HTR-8/SVneo (cell line): ENCODE measurements at regions not wholly inside any gene's neighbourhood (a gene's known extent, or its start where the extent isn't known, plus 50 kb on each side); places are given as distances from the start of the nearest gene placed in this dataset.

ENCODE experiments used
- DNase-seq: peaks from one replicate; pipeline ENCODE4 v3.0.0; 2011; ENCODE audit warnings: low spot score, mixed read lengths; ENCODE audit not compliant: insufficient read length
- FAIRE-seq: peaks from 2 replicates; lab custom pipeline; 2011; peaks lifted over from hg19 to GRCh38; lab: Jason Lieb, UNC

- no peak for DNase-seq
- no peak for FAIRE-seq
These were observed 225.3 kb downstream of the MC4R start for GRCh38 chr18:60147323-60147722.

GRCh38 chr18:60146220-60146960 lies 226.2 kb downstream of the MC4R start:
- DNase-seq = no peak
- no peak for FAIRE-seq

- FAIRE-seq = no peak
- no peak for DNase-seq
These were observed 226.8 kb downstream of the MC4R start for GRCh38 chr18:60145776-60146175.

- FAIRE-seq = no peak
- no peak for DNase-seq
These were observed 235.0 kb downstream of the PMAIP1 start for GRCh38 chr18:60134806-60135205.

- no peak for FAIRE-seq
- no peak for DNase-seq
These were observed 230.5 kb downstream of the PMAIP1 start for GRCh38 chr18:60130284-60130683.

GRCh38 chr18:60123031-60123430 lies 223.2 kb downstream of the PMAIP1 start:
- DNase-seq = no peak
- FAIRE-seq = no peak

- no peak for DNase-seq
- no peak for FAIRE-seq
These were observed 222.5 kb downstream of the PMAIP1 start for GRCh38 chr18:60122339-60122738.

- no peak for FAIRE-seq
- no peak for DNase-seq
These were observed 220.5 kb downstream of the PMAIP1 start for GRCh38 chr18:60120231-60120750.

GRCh38 chr18:60117321-60117720 lies 217.5 kb downstream of the PMAIP1 start:
- no peak for FAIRE-seq
- DNase-seq = no peak

GRCh38 chr18:60113396-60113795 lies 213.6 kb downstream of the PMAIP1 start:
- DNase-seq (no peak), FAIRE-seq (no peak)

- FAIRE-seq = no peak
- DNase-seq = no peak
These were observed 212.6 kb downstream of the PMAIP1 start for GRCh38 chr18:60112369-60112768.

- no peak for FAIRE-seq
- DNase-seq = no peak
These were observed 211.7 kb downstream of the PMAIP1 start for GRCh38 chr18:60111525-60111924.

GRCh38 chr18:60110836-60111235 lies 211.0 kb downstream of the PMAIP1 start:
- no peak for DNase-seq
- FAIRE-seq = no peak

- no peak for DNase-seq
- no peak for FAIRE-seq
These were observed 201.0 kb downstream of the PMAIP1 start for GRCh38 chr18:60100778-60101177.

- DNase-seq = no peak
- no peak for FAIRE-seq
These were observed 199.9 kb downstream of the PMAIP1 start for GRCh38 chr18:60099709-60100108.

- DNase-seq (no peak), FAIRE-seq (no peak)
These were observed 196.6 kb downstream of the PMAIP1 start for GRCh38 chr18:60096428-60096827.

- no peak for DNase-seq
- FAIRE-seq = no peak
These were observed 192.3 kb downstream of the PMAIP1 start for GRCh38 chr18:60092073-60092472.

GRCh38 chr18:60090170-60090569 lies 190.4 kb downstream of the PMAIP1 start:
- FAIRE-seq = no peak
- DNase-seq = no peak

- DNase-seq (no peak), FAIRE-seq (no peak)
These were observed 183.0 kb downstream of the PMAIP1 start for GRCh38 chr18:60082790-60083189.

GRCh38 chr18:60082282-60082681 lies 182.5 kb downstream of the PMAIP1 start:
- no peak for FAIRE-seq
- DNase-seq = no peak

- DNase-seq (no peak), FAIRE-seq (no peak)
These were observed 175.7 kb downstream of the PMAIP1 start for GRCh38 chr18:60075477-60075876.

GRCh38 chr18:60070631-60071030 lies 170.8 kb downstream of the PMAIP1 start:
- DNase-seq (no peak), FAIRE-seq (no peak)
